IMR-90 (cell line): ENCODE measurements at regions not wholly inside any gene's neighbourhood (a gene's known extent, or its start where the extent isn't known, plus 50 kb on each side); places are given as distances from the start of the nearest gene placed in this dataset.

Experiments used
- ATAC-seq: fragments of 200-7000 bp; cut with Tn5 transposase; 2 replicates; pipeline ENCODE4 v1.9.1; 2020; ENCODE audit warnings: low read depth, mild to moderate bottlenecking, moderate library complexity
- BruUV-seq: library from RNA; stranded (reverse); fragments of 400-500 nt; replicated peaks from 2 replicates; lab custom pipeline; 2021; lab: Mats Ljungman, UMichigan
- CTCF ChIA-PET: fragments of 300-600 bp; formaldehyde crosslinking; extraction: SDS; loops from one replicate; lab custom pipeline; 2021; ENCODE audit warnings: antibody characterized with exemption; lab: Yijun Ruan, JAX
- POLR2A ChIA-PET: fragments of 300-600 bp; sonication (Branson Sonifier 250); formaldehyde crosslinking; loops from one replicate; lab custom pipeline; 2022; ENCODE audit warnings: antibody characterized with exemption; ENCODE audit not compliant: unreplicated experiment; lab: Charles Lee
- DNase-seq: peaks from one replicate; pipeline ENCODE4 v3.0.0; 2013
- H2AFZ ChIP-seq: replicated peaks from 2 replicates; pipeline ENCODE3; 2013; ENCODE audit warnings: low read length, mild to moderate bottlenecking; ENCODE audit not compliant: poor library complexity
- H2AK5ac ChIP-seq: 2 replicates; pipeline ENCODE4 v1.6.1; 2013; ENCODE audit warnings: low read depth, low read length, inconsistent platforms
- H2AK9ac ChIP-seq: replicated peaks from 2 replicates; pipeline ENCODE3; 2013; ENCODE audit warnings: mild to moderate bottlenecking, low read depth, low read length, moderate library complexity; ENCODE audit not compliant: poor library complexity
- H2BK120ac ChIP-seq: 2 replicates; pipeline ENCODE4 v1.6.1; 2013; ENCODE audit warnings: low read depth, low read length, inconsistent platforms
- H2BK15ac ChIP-seq: 3 replicates; pipeline ENCODE4 v1.6.1; 2013; ENCODE audit warnings: low read depth, low read length, inconsistent platforms
- H2BK20ac ChIP-seq: 2 replicates; pipeline ENCODE4 v1.6.1; 2013; ENCODE audit warnings: low read depth, mild to moderate bottlenecking, inconsistent platforms, low read length, moderate library complexity
- H2BK5ac ChIP-seq: 2 replicates; pipeline ENCODE4 v1.6.1; 2013; ENCODE audit warnings: mild to moderate bottlenecking, low read depth, low read length, inconsistent platforms; ENCODE audit not compliant: poor library complexity, severe bottlenecking
- H3K14ac ChIP-seq: replicated peaks from 2 replicates; pipeline ENCODE4 v1.6.1; 2013; ENCODE audit warnings: low read depth, low read length, inconsistent platforms
- H3K18ac ChIP-seq: 2 replicates; pipeline ENCODE4 v1.6.1; 2013; ENCODE audit warnings: low read depth, low read length, control low read depth
- H3K23ac ChIP-seq: 2 replicates; pipeline ENCODE4 v1.6.1; 2013; ENCODE audit warnings: low read depth, low read length, inconsistent platforms
- H3K27ac ChIP-seq: 2 replicates; pipeline ENCODE4 v1.5.1; 2013; ENCODE audit warnings: mild to moderate bottlenecking, control low read depth, low read length; ENCODE audit not compliant: insufficient read depth
- H3K27me3 ChIP-seq: 2 replicates; pipeline ENCODE4 v1.6.1; 2013; ENCODE audit warnings: low read length; ENCODE audit not compliant: control insufficient read depth, insufficient read depth
- H3K36me3 ChIP-seq: 2 replicates; pipeline ENCODE4 v1.6.1; 2013; ENCODE audit warnings: low read length, mixed read lengths; ENCODE audit not compliant: control insufficient read depth, insufficient read depth
- H3K4ac ChIP-seq: 2 replicates; pipeline ENCODE4 v1.6.1; 2013; ENCODE audit warnings: low read depth, low read length, inconsistent platforms
- H3K4me1 ChIP-seq: 2 replicates; pipeline ENCODE4 v1.6.1; 2013; ENCODE audit warnings: low read length, mixed read lengths; ENCODE audit not compliant: control insufficient read depth, insufficient read depth
- H3K4me2 ChIP-seq: 2 replicates; pipeline ENCODE4 v1.6.1; 2013; ENCODE audit warnings: low read depth, mild to moderate bottlenecking, control low read depth, low read length, moderate library complexity
- H3K4me3 ChIP-seq: 2 replicates; pipeline ENCODE4 v1.5.1; 2013; ENCODE audit warnings: low read depth, mild to moderate bottlenecking, control low read depth, low read length, moderate library complexity; ENCODE audit not compliant: insufficient read depth
- H3K56ac ChIP-seq: 2 replicates; pipeline ENCODE4 v1.6.1; 2013; ENCODE audit warnings: low read length, inconsistent platforms; ENCODE audit not compliant: insufficient read depth; ENCODE audit errors: extremely low read depth
- H3K79me1 ChIP-seq, 2 experiments: 2 replicates each; pipeline ENCODE4 v1.6.1; 2013; ENCODE audit warnings: low read length in 2 of 2, inconsistent platforms in 1 of 2, low read depth in 1 of 2
- H3K9ac ChIP-seq: 2 replicates; pipeline ENCODE4 v1.6.1; 2013; ENCODE audit warnings: low read depth, low read length, control low read depth
- H3K9me1 ChIP-seq: 2 replicates; pipeline ENCODE4 v1.6.1; 2013; ENCODE audit warnings: low read length, inconsistent platforms; ENCODE audit not compliant: insufficient read depth
- H3K9me3 ChIP-seq: 2 replicates; pipeline ENCODE4 v1.6.1; 2013; ENCODE audit warnings: low read length; ENCODE audit not compliant: control insufficient read depth, insufficient read depth
- H4K20me1 ChIP-seq: 2 replicates; pipeline ENCODE4 v1.6.1; 2013; ENCODE audit warnings: low read length, inconsistent platforms; ENCODE audit not compliant: insufficient read depth
- H4K5ac ChIP-seq: 2 replicates; pipeline ENCODE4 v1.6.1; 2013; ENCODE audit warnings: mild to moderate bottlenecking, low read depth, low read length, control low read depth
- H4K8ac ChIP-seq, 2 experiments: 2 replicates each; pipeline ENCODE4 v1.6.1; 2013; ENCODE audit warnings: low read depth in 2 of 2, low read length in 2 of 2, control low read depth in 1 of 2, inconsistent platforms in 1 of 2
- H4K91ac ChIP-seq: 2 replicates; pipeline ENCODE4 v1.6.1; 2013; ENCODE audit warnings: low read depth, low read length, inconsistent platforms; ENCODE audit not compliant: insufficient read depth
- CEBPB ChIP-seq: IDR thresholded peaks from 2 replicates; pipeline ENCODE4 v1.6.1; 2012; ENCODE audit warnings: low read depth, low read length, improper control_type of control experiment
- CHD1 ChIP-seq: IDR thresholded peaks from 2 replicates; pipeline ENCODE4 v1.6.1; 2012; ENCODE audit warnings: low read depth, low read length, improper control_type of control experiment
- FOS ChIP-seq: fragments of 150-350 bp; IDR thresholded peaks from 2 replicates; pipeline ENCODE4 v1.6.1; 2016; ENCODE audit warnings: low read depth, low read length
- MAFK ChIP-seq: IDR thresholded peaks from 2 replicates; pipeline ENCODE4 v1.6.1; 2012; ENCODE audit warnings: low read depth, low read length, improper control_type of control experiment
- MXI1 ChIP-seq: IDR thresholded peaks from 2 replicates; pipeline ENCODE4 v1.6.1; 2012; ENCODE audit warnings: low read depth, mild to moderate bottlenecking, low read length, moderate library complexity, borderline replicate concordance
- WGBS, 2 experiments: methylation state at CpG; one replicate each; pipeline versions ENCODE4 v1.1.5 to v1.1.7; 2013; ENCODE audit warnings: missing lambda C conversion rate in 2 of 2; ENCODE audit not compliant: insufficient read length in 1 of 2; ENCODE audit errors: extremely low coverage in 2 of 2; 5-methylcytosine and 5-hydroxymethylcytosine counted together
- dilution Hi-C: fragments of 300-500 bp; cut with HindIII; formaldehyde crosslinking; loops from one replicate; pipeline ENCODE4 v1.14.3; 2018; ENCODE audit warnings: low sequenced_read_pairs; ENCODE audit not compliant: unreplicated experiment
- in situ Hi-C: fragments of 300-500 bp; cut with MboI; formaldehyde crosslinking; loops from 3 replicates; pipeline ENCODE4 v1.14.3; 2019; ENCODE audit warnings: low sequenced_read_pairs, inconsistent platforms, mixed read lengths
- intact Hi-C: fragments of 100-400 bp; cut with micrococcal nuclease; formaldehyde crosslinking; loops from 2 replicates; pipeline ENCODE4 v1.10.0; 2022

GRCh38 chr3:177694316-177694715, 497.0 kb upstream of the TBL1XR1 start (continued):
- TF ChIP-seq FOS (no peak), MAFK (no peak), CHD1 (no peak)

GRCh38 chr3:177694951-177695350, 497.7 kb upstream of the TBL1XR1 start:
- dilution Hi-C loops (no loop called here), in situ Hi-C loops (no loop called here), intact Hi-C loops (no loop called here)
- H4K20me1 ChIP-seq: no peaks in the 10 kb centered on the region
- POLR2A ChIA-PET: no interaction called here
- DNase-seq (no peak), ATAC-seq (peak; percentile 32; the same call in 1 of the 2 replicates)
- H2BK20ac ChIP-seq: no peak overlapping the region
- no peak overlapping the region for H3K4me2 ChIP-seq
- TF ChIP-seq MXI1: no peak
- TF ChIP-seq CEBPB: no peak
- no peak overlapping the region for H3K4me3 ChIP-seq
- H2AK9ac ChIP-seq: no peak overlapping the region
- WGBS, 2 experiments: no CpG with 5 or more reads among the region's 1 CpG
- no peaks in the 10 kb centered on the region for H3K9me1 ChIP-seq
- H3K18ac ChIP-seq: peak overlapping the region; percentile 55; the same call in 1 of the 2 replicates
- no peak overlapping the region for H3K23ac ChIP-seq
- H2BK5ac ChIP-seq: no peak overlapping the region
- no peak overlapping the region for H3K4ac ChIP-seq
- H3K79me1 ChIP-seq: no peaks in the 10 kb centered on the region
- CTCF ChIA-PET: interaction anchor here (1.0 kb wide), 1 partner anchor 22 kb away, joined by 3 read pairs; no protein-coding TSS in a partner anchor
- no peaks in the 10 kb centered on the region for H3K36me3 ChIP-seq
- H3K56ac ChIP-seq: no peak overlapping the region
- no peak overlapping the region for H3K9ac ChIP-seq
- H3K4me1 ChIP-seq: peaks cover 7% of the 10 kb centered on the region
- no peak overlapping the region for H2AK5ac ChIP-seq
- H4K5ac ChIP-seq: 0 out of 2 replicates have a peak overlapping the region, but pooled peaks have one; percentile 18
- H3K9me3 ChIP-seq: no peaks in the 10 kb centered on the region
- H4K8ac ChIP-seq: no peak overlapping the region
- H2AFZ ChIP-seq: no peak overlapping the region
- H2BK120ac ChIP-seq: no peak overlapping the region; the same call in 1 of the 2 replicates
- no peak overlapping the region for H3K14ac ChIP-seq
- H3K27ac ChIP-seq: peak overlapping the region; percentile 48; the same call in 1 of the 2 replicates
- H3K27me3 ChIP-seq: no peaks in the 10 kb centered on the region
- H4K91ac ChIP-seq: no peak overlapping the region
- no peak overlapping the region for H2BK15ac ChIP-seq
- no TSS peak for BruUV-seq
